ENCODE measurements at regions not wholly inside any gene's neighbourhood (a gene's known extent, or its start where the extent isn't known, plus 50 kb on each side); places are given as distances from the start of the nearest gene placed in this dataset.

GRCh38 chr15:60223176-60223575 lies 174.6 kb downstream of the ANXA2 start:
- Histone ChIP-seq H3K27me3 (ENCODE audit: insufficient read depth, low read length, poor library complexity, severe bottlenecking) (peaks cover 5% of the 10 kb centered on the region), H3K9me2 (replicated peaks; ENCODE audit: low read depth, low read length) (no peaks in the 10 kb centered on the region), H3K4me3 (ENCODE audit: low read length, poor library complexity, severe bottlenecking) (no peak overlapping the region), H3K9ac (ENCODE audit: low read depth, low read length, poor library complexity, severe bottlenecking) (no peak overlapping the region), H3K4me1 (ENCODE audit: insufficient read depth, low read length, poor library complexity, severe bottlenecking) (no peaks in the 10 kb centered on the region), H2AFZ (ENCODE audit: low read length) (no peak overlapping the region), H3K4me2 (ENCODE audit: low read depth, low read length, poor library complexity, severe bottlenecking) (no peak overlapping the region), H3F3A (ENCODE audit: low read depth) (no peaks in the 10 kb centered on the region), H3K79me2 (ENCODE audit: insufficient read depth, low read length) (no peaks in the 10 kb centered on the region), H4K20me1 (ENCODE audit: insufficient read depth, low read length, poor library complexity, severe bottlenecking) (no peaks in the 10 kb centered on the region), H3K9me3 (ENCODE audit: insufficient read depth, low read depth, low read length) (no peaks in the 10 kb centered on the region), H3K36me3 (ENCODE audit: insufficient read depth, low read length) (no peaks in the 10 kb centered on the region)
- no peak for TF ChIP-seq EZH2phosphoT487 (IDR thresholded peaks at IDR 0.05; ENCODE audit: borderline replicate concordance)
- TF ChIP-seq CTCF (conservative IDR thresholded peaks at IDR 0.05; ENCODE audit: low read length), result no peak

DNA sequence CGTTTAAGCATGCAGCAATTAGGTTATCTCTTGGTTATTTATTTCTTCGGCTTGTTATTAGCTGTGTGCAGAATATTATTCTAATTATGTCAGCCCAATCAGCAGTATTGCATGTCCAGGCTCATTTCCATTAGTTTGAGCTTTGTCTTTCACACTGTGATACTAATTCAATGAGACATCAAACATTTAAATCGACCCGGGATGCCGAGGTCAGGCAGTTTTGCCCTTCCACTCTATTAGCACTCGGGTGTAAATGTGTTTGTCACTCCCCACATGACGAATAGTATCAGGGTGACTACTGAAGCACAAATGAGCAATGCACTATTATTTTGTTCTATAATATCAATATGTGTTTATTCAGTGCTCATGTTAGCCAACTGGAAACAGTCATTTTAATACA lies 170.9 kb downstream of the ANXA2 start:
- H3K27me3 ChIP-seq (ENCODE audit: insufficient read depth, low read length, poor library complexity, severe bottlenecking), result peaks cover 5% of the 10 kb centered on the region
- TF ChIP-seq EZH2phosphoT487 (IDR thresholded peaks at IDR 0.05; ENCODE audit: borderline replicate concordance) (no peak), CTCF (conservative IDR thresholded peaks at IDR 0.05; ENCODE audit: low read length) (no peak)
- H3K9ac ChIP-seq (ENCODE audit: low read depth, low read length, poor library complexity, severe bottlenecking), result no peak overlapping the region

DNA sequence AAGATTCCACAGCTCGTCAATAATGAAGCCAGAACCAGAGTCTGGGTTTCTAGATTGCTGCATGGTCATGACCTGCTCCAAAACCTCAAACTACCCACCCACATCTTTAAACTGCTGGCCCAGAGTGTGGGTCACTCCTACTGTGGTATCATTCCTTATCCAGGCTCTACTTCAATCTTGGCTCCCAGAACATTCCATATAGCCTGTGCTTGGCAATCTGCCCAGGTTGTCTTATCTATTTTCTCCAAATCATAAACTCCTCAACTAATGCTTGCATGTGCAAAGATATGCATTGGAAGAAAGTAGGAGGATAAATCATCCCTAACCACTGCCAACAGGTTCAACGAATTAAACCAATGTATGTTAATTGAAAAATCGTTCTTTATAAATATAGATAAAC lies 169.7 kb downstream of the ANXA2 start:
- TF ChIP-seq EZH2phosphoT487 (IDR thresholded peaks at IDR 0.05; ENCODE audit: borderline replicate concordance) (no peak), CTCF (conservative IDR thresholded peaks at IDR 0.05; ENCODE audit: low read length) (no peak)
- Histone ChIP-seq H3K36me3 (ENCODE audit: insufficient read depth, low read length) (no peaks in the 10 kb centered on the region), H3K9ac (ENCODE audit: low read depth, low read length, poor library complexity, severe bottlenecking) (no peak overlapping the region), H3K9me2 (replicated peaks; ENCODE audit: low read depth, low read length) (no peaks in the 10 kb centered on the region), H3F3A (ENCODE audit: low read depth) (no peaks in the 10 kb centered on the region), H3K4me2 (ENCODE audit: low read depth, low read length, poor library complexity, severe bottlenecking) (no peak overlapping the region), H3K79me2 (ENCODE audit: insufficient read depth, low read length) (no peaks in the 10 kb centered on the region), H2AFZ (ENCODE audit: low read length) (no peak overlapping the region), H4K20me1 (ENCODE audit: insufficient read depth, low read length, poor library complexity, severe bottlenecking) (no peaks in the 10 kb centered on the region), H3K27me3 (ENCODE audit: insufficient read depth, low read length, poor library complexity, severe bottlenecking) (peaks cover 5% of the 10 kb centered on the region), H3K9me3 (ENCODE audit: insufficient read depth, low read depth, low read length) (no peaks in the 10 kb centered on the region), H3K4me1 (ENCODE audit: insufficient read depth, low read length, poor library complexity, severe bottlenecking) (no peaks in the 10 kb centered on the region), H3K4me3 (ENCODE audit: low read length, poor library complexity, severe bottlenecking) (no peak overlapping the region)

More for the DNA sequence above, 170.9 kb downstream of the ANXA2 start:
- no peaks in the 10 kb centered on the region for H3K9me3 ChIP-seq (ENCODE audit: insufficient read depth, low read depth, low read length)
- H2AFZ ChIP-seq (ENCODE audit: low read length), result no peak overlapping the region
- H3K4me1 ChIP-seq (ENCODE audit: insufficient read depth, low read length, poor library complexity, severe bottlenecking), result no peaks in the 10 kb centered on the region
- H3F3A ChIP-seq (ENCODE audit: low read depth), result no peaks in the 10 kb centered on the region
- H3K4me3 ChIP-seq (ENCODE audit: low read length, poor library complexity, severe bottlenecking), result no peak overlapping the region
- no peaks in the 10 kb centered on the region for H3K36me3 ChIP-seq (ENCODE audit: insufficient read depth, low read length)
- H4K20me1 ChIP-seq (ENCODE audit: insufficient read depth, low read length, poor library complexity, severe bottlenecking), result no peaks in the 10 kb centered on the region
- H3K9me2 ChIP-seq (replicated peaks; ENCODE audit: low read depth, low read length), result no peaks in the 10 kb centered on the region
- no peaks in the 10 kb centered on the region for H3K79me2 ChIP-seq (ENCODE audit: insufficient read depth, low read length)
- H3K4me2 ChIP-seq (ENCODE audit: low read depth, low read length, poor library complexity, severe bottlenecking), result no peak overlapping the region

Data from Loucy (cell line).